Neural cell (in vitro differentiated cells): ENCODE measurements at regions not wholly inside any gene's neighbourhood (a gene's known extent, or its start where the extent isn't known, plus 50 kb on each side); places are given as distances from the start of the nearest gene placed in this dataset.

Experiments used
- CTCF ChIP-seq: fragments of 450-650 bp; IDR thresholded peaks from 2 replicates; pipeline ENCODE4 v1.5.1; 2014; ENCODE audit warnings: antibody characterized with exemption, mild to moderate bottlenecking, moderate library complexity; ENCODE audit not compliant: poor library complexity, severe bottlenecking
- EP300 ChIP-seq: fragments of 450-650 bp; conservative IDR thresholded peaks from 2 replicates; pipeline ENCODE4 v1.6.1; 2014; ENCODE audit warnings: antibody characterized with exemption, mild to moderate bottlenecking, moderate library complexity; ENCODE audit not compliant: poor library complexity, severe bottlenecking
- EZH2 ChIP-seq: fragments of 200-600, 300-800 bp; shearing (Covaris generic), sonication (generic); IDR thresholded peaks from 2 replicates; pipeline ENCODE4 v1.6.1; 2014; ENCODE audit warnings: antibody characterized with exemption, low read length, borderline replicate concordance, mild to moderate bottlenecking; ENCODE audit not compliant: insufficient read depth, poor library complexity, severe bottlenecking
- POLR2AphosphoS5 ChIP-seq: IDR thresholded peaks from 2 replicates; pipeline ENCODE4 v1.6.1; 2012
- RAD21 ChIP-seq: fragments of 450-650 bp; conservative IDR thresholded peaks from 2 replicates; pipeline ENCODE4 v1.6.1; 2014; ENCODE audit warnings: antibody characterized with exemption, mild to moderate bottlenecking, moderate library complexity

DNA sequence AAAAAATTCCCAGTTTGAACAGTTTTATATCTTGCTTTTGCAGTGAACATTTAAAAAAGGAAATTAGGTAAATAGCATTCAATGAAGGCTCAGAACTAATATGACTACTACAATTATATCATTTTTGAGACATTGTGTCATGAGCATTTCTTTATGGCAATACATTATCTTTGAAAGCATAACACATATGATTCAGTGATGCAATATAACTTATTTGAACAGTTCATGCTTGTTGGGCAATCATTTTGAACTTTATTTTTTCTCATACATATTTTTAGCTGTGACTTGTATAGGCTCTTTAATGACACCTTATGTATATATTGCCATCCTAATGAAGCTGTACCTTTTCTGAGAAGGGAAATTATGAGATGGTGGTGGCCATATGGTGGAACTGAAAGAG, 828.6 kb upstream of the NR2F2 start:
- TF ChIP-seq EZH2 (no peak), RAD21 (no peak), POLR2AphosphoS5 (no peak), EP300 (no peak), CTCF (no peak)
